Fibroblast of skin of abdomen (primary cell): ENCODE measurements at regions not wholly inside any gene's neighbourhood (a gene's known extent, or its start where the extent isn't known, plus 50 kb on each side); places are given as distances from the start of the nearest gene placed in this dataset.

Experiments
- DNase-seq: peaks from one replicate; pipeline ENCODE4 v3.0.0-alpha.2; 2013

DNA sequence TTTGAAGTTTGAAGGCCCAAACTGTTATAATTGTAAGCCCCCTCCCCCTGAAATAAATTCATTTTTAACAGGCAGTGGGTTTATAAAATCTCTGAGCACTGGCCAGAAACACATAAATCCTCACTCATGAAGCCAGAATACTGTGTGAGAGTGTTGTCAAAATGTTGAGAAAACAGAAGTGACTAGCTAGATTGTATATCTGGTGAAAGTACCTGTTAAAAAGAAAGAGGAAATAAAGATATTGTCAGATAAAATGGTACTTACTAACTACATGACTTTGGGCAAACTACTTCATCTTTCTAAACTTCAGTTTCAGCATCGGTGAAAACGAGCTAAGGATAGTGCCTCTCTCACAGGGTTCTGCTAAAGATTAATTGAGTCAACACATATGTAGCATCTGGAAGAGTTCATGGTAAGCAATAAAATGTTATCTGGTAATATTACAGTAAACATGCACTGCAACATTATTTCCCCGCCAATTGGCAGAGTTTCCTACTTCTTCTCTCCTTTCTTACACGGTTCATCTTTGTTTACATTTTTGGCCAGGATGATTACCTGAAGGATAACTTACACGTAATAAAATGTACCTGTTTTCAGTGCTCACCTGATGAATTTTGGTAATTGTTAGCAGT, 202.5 kb upstream of the CHRM2 start:
- DNase-seq: no peak

DNA sequence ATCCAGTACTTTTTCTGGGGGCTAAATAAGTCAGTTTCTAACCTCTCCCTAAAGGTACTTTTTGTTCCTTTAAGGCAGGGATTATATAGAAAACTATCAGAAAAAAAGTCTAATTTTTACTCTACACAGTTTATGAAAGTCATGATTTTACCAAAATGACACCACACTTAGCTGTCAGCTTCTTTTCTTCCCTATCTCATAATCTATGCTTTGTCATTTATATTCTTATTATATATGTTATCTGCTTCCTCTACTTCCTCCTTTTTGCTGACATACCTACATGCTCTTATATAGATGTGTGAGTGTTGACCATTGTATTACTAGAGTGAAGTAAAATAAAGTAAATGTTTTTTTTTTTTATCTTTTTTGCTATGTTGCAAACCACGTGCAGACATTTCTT, 203.9 kb upstream of the CHRM2 start:
- DNase-seq: no peak

DNA sequence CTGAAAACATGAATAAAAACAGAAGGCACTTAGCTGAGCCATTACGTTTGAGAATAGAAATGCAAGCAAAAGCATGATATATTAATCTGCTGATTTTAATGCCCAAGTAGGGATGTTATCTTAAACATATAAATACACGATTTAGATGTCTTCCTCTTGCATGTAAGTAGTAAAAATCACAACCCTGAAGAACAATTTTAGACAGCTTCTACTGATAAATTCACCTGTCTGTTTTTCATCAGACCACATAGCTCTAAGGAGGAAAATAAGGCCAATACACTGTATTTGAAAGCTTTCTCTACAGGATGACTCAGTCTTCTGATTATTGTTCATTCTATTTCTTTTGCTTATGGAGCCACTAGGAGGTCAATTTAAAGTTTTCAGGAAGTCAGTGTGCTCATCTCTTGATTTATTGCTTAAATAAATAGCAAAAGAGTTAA, 210.9 kb upstream of the CHRM2 start:
- DNase-seq: no peak

DNA sequence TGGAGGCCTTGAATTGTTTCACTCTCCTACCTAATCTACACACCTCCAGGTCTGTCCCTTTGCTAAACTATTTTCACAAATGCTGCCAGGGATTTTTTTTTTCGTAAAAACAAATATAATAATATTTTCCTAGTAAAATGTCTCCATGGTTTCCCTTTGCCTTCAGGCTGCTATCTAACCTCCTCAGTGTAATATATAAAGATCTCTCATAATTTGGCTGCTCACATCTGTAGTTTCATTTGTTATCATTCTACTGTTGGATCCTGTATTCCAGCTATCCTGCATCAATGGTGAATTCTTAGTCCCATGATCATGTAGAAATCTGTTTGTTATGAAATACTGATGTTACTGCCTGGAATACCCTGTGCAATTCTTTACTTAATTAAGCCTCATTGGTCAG, 211.9 kb upstream of the CHRM2 start:
- no peak for DNase-seq

DNA sequence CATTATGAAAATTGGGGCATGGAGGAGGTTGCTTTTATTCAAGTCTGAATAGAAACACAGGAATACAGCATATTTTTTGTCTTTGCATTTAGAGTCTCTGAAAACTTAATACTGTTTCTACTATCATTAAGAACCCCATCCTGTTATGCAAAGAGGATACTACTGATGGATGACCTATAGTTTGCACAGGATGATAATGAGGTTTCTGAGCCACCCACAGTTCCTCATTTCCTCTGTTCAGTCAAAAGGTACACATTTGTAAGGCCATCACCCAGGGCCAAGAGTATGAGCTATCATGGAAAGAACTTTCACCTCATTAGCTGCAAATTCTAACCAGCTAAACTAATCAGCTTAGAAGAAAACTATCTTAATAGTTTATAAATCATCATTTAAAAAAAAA, 213.0 kb upstream of the CHRM2 start:
- DNase-seq: no peak

DNA sequence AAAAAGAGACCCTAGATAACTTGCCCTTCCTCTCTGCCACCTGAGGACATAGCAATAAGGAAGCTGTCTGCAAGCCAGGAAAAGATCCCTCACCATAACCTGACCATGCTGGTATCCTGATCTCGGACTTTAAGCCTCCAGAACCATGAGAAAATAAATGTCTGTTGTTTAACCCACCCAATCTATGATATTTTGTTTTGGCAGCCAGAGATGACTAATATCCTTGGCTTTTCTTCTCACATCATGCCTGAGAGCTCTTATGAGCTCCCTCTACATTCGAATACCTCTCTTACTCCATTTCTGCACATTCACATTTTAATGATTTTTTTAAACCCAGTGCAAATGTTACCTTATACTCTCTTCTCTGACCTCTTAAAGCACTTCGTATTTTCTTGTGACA, 214.0 kb upstream of the CHRM2 start:
- DNase-seq: no peak

DNA sequence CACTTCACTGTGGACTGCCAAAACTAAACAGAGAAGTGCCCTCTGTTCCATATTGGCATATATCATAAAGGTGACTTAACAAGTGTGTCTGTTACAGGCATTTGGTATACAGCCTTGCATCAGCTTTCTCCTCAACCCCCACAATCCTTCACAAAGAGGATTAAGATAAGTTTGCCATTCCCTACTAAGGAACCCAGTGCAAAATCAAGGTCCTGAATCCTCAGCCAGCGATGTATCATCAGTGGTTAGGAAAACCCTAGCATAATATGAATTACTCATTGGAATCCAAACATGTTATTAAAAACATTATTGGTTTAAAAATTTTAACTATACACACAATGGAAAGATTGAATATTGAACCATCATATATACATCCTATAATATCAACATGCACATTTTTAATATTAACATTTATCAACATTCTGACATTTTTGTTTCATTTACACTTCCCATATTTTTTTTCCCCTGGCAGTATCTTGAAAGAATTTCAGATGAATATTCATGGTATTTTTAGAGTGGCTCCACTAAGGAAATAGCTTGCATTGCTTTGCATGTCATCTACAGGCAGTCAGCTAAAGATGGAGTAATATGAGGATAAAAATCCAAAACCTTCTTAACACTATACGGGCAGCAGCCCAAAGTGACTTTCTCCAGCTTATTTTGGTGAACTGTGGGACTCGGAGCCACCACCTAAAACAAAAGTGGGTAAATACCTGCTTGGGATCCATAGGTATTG, 215.6 kb upstream of the CHRM2 start:
- peak; percentile 10 for DNase-seq

DNA sequence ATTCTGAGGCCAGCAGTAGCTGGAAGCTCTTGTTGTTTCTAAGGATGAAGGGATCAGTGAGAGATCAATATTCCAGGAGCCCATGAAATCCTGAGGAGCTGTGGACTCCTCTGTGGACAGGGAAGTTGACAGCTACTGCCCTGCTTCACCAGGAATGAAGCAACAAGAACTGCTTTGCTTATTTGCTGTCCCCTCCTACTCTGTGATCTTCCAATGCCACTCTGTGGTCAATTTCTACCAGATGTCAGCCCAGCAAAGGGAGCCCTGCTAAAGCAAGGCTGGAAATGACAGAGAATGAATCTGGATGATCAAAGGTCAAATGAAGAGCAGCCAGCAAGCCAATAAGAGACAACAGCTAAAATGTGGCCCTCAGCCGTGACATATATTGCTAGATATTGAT, 227.5 kb upstream of the CHRM2 start:
- DNase-seq: no peak

DNA sequence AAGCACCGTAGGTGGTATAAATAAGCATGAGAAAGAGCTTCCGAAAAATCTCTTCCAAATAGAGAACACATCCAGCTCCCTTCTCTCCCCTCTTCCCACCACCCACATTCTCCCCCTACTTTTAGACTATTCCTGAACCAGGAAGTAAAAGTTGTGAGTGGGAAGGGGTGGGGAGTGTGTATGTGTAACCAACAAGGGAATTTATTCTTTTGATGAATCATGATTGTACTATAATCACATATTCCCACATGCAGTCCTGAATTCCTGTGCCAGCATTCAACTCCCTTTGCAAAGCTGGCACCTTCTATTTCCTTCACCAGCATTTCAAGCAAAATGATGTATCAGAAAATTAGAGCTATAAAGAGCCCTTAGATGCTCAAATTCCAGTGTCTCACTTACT, 230.6 kb upstream of the CHRM2 start:
- DNase-seq: no peak

DNA sequence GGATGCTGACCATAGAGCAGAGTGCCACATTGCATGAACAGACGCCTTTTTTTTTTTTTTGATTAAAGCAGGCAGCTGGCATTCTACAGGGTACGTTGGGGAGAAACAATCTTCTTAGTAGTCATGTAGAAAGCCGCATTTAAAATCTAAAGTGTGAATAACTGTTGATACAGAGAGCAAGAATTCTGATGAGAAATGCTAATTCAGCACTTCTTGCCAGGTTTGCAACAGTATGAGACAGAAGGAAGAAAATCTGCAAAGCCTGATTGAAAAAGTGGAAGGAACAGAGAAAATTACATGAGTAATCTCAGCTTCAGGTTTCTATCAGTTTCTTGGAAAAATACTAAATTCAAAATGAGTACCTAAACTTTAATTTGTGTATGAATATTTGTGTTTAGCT, 232.7 kb upstream of the CHRM2 start:
- DNase-seq: no peak

DNA sequence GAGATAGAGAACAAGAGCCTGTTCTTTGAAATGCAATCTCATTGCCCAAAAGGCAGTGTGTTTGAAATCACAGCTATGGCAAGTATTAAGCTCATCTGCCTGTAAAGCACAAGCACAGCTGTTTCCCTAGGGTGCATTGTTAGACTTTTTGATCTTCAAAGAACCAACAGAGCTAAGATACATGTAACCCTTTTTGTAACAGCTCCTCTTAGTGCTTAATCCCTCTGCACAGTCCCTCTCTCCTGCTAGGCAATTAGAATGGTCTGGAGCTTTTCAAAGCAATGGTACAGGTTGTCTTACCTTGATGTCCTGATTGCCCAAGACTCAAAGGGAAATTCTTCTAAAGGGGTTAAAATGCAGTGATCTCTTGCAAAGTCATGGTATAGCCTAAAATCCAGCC, 249.6 kb upstream of the CHRM2 start:
- no peak for DNase-seq

DNA sequence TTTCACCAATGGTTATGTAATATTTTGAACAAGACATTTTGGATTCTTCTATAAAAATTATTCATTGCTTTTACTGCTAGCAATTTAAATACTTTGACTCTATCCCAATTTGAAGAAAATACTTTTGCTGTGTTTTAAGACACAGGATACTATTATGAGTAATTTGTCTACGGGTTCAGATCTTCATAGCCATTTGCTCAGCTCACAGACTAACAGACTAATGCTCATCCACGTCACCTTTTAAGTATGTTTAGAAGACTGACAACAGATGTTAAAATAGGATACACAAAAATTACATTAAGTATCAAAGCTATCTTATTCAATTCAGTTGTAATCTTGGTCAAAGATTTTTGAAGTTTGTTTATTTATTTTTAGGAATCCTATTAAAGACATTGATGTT, 251.3 kb upstream of the CHRM2 start:
- peak; percentile 47 for DNase-seq

DNA sequence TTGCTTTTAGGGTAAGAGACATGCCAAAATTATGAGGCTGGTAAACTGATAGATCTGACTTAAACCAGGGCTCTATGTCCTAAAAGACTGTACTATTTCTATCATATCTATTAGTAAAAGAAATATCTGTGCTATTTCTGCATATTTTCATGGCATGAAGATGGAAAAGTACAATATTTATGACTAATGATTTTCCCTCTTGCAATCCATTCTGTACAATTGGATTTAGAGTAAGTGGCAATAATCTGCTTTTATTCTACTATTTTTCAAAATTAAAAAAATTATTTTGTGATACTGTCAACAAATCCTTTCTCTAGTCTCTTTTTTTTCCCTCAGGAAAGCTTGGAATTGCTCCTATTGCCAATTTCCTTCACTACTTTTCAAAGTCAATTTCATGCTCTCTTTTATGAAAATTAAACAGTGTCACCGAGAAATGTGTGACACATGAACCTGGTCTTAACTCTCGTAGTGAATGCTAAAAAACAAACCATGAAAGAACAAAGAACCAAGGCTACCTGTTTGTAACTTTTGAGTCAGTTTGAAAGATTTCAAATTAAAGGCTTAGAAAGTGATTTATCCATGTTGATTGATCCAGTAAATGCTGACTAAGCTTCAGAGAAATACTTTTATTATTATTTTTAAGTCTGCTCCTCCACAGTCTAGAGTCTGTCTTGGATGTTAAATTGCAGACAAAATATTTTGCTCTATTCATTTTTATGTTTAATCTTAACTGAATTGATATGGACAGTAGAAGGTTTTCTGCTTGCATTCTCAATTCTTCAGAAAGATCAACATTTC, 262.7 kb upstream of the CHRM2 start:
- no peak for DNase-seq

DNA sequence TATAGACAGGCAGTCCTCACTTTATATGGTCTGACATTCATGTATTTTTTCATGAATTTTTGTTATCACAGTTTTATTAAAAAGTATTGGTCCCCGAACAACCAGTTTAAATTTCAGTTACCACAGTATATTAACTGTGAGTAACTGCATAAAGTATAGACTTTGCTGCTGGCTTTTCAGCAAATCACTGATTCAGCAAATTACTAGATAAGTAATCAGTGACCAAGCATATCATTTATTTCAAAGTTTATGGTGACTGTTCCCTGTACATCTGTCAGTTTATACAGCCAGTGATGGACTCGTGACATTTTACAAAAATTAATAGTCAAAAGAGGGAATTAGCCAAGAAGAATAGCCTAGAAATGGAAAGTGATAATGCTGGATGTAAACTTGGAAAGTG, 266.7 kb upstream of the CHRM2 start:
- DNase-seq: no peak

DNA sequence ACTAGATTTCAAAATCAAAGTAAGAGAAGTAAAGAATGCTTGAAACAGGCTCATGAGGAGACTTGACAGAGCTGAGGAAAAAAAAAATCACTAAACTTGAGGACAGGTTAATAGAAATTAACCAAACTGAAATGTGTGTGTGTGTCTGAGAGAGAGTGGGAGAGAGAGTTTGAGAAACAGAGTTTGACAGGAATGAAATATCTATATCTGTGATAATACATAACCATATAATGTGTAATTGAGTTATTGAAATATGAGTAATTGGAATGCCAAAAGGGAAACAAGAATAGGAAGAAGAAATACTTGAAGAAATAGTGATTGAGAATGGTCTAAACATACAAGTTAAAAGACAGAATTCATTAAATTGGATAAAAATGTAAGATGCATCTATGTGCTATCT, 268.0 kb upstream of the CHRM2 start:
- DNase-seq: no peak

DNA sequence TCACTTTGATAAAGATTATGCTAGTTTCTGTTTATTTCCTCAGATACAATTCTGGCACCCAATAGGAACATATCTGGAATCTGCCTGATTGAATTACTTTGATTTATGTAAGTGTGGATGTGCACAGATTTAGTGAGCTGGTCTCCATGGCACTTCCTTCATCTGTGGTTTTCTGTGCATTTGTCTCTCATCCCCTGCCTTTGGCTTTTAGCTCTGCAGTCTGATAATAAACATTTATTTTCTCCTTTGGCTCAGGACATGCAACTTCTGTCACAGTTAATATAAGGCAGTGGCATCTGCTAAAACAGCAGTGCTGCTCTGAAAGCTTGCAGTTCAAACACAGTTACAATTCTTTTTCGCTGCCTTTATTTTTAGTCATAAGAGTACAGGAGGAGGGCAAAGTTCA, 273.7 kb upstream of the CHRM2 start:
- peak; percentile 2 for DNase-seq

DNA sequence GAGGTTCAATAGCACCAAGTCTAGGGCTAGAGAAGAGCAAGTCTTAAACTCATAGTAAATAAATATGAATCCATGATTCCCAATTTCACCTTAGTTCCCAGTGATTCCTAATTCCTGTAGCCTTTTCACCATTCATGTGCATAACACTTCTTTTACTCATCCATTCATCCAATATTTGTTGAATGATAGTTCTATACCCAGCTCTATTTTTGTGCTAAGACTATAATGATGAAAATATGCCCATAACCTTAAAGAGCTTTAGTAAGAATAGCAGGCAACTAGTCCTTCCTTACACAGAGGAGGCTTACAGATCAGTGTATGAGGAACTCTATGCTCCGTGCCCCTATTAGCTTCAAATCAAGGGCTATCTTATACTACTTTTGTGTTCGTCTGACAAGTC, 280.2 kb upstream of the CHRM2 start:
- DNase-seq: peak; percentile 9

DNA sequence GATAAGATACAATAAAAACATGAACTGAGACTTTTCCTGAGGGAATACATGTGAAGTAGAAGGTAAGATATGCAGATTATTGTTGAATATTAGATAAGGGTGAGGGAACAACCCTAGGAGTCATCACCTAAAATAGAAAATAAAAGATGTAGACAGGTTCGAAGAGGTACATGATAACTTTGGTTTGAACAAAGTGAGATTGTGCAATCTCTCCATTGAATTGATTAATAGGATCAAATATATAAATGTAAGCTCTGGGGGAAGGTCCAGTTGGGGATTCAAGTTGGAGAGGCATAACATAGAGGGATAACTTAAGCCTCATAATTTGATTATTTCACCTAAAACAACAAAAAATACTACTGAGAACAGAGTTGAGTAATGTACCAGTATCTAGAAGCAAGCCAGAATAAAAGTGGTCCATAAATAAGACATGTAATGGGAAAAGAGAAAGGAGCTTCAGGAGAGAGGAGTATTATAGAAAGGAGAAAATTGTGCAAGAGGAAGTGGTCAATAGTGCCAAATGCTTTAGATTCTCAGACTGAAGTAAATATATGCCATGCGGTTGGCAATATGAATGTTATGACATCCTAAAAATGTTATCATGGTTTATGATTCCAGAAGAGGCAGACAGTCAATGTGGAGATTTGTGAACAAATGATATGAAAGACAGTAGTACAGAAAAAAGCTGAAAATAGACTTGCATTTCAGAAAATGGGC, 282.3 kb upstream of the CHRM2 start:
- DNase-seq: no peak

DNA sequence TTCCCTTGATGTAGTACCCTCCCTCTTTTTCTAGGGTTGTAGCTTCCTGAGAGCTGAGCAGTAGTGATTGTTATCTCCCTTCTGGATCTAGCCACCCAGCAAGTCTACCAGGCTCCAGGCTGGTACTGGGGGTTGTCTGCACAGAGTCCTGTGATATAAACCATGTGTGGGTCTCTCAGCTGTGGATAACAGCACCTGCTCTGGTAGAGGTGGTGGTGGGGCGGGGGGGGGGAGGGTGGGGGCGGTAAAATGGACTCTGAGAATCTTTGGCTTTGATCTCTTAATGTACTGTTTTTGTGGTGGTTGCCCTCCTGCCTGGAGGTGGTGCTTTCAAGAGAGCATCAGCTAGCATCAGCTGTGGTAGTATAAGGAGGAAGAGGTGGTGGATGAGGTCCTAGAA, 302.0 kb upstream of the CHRM2 start:
- DNase-seq: no peak

DNA sequence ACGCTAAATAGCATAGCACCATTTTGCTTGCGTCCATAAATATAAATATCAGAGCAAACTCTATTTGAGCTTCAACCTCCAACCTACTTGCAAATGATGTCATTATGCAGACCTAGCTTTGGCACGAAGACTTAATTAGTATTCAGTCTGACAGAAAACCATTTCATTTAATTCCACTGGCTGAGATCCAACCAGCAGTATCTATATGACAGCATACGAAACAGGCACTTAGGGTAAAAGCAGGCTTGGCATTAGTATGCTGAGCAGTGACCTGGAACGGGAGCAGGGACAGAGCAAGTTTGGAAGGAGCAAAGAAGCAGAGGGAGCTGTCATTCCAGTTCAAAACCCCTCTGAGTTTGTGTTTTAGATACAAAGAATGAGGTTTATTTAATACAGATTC, 312.5 kb upstream of the CHRM2 start:
- DNase-seq: no peak

DNA sequence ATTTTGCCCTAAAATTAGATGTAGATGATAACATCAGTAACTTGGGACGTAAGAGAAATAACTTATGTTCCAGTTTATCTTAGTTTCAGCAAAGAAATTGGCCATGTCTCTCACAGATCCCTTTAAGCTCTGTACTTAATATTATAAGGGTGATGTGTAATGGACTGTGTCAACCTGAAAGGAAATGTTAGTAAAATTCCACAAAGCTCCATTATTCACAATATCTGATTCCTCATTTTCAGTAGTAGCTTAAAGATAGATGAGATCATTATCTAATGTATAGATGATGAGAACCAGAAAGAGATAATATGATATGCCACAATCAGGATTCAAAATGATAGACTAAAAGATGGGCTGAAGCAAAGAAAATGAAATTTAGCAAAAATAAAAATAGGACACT, 316.8 kb upstream of the CHRM2 start:
- DNase-seq: no peak

DNA sequence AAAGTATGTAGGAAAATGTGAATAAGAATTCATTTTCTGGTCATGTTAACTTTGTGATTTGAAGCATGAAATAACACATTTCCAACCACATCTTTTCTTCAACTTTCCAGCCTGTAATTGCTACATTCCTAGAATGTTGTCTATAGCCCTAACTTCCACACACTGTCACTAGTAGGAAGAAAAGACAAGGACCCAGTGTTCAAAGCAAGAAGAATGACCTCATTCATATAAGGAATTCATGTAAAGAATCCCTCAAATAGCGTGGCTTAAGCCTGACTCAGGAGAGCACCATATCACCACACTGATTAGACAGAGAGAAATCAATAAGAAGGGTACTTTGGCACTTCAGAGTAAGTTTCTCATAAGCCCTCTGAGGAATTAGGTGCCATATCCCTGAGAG, 318.7 kb upstream of the CHRM2 start:
- DNase-seq: no peak

DNA sequence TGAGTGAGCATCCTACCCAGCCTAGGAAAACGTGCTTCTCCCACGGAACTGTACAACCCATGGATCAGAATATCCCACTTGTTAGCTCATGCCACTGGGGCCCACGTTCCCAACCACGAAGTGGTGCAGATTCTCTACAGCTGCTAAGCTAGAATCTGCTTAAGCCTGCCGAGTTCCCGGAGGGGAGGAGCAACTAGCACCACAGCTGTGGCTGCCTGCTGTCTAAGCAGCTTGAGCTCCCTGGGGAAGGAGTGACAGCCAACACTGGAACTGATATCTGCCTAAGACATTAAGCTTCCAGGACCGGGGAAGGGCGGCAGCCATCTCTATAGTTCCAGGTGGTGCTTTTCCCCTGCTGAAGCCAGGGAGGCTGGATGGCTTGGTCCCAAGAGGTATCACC, 334.7 kb upstream of the CHRM2 start:
- no peak for DNase-seq
